ENCODE measurements at regions not wholly inside any gene's neighbourhood (a gene's known extent, or its start where the extent isn't known, plus 50 kb on each side); places are given as distances from the start of the nearest gene placed in this dataset.

- no peak for DNase-seq (ENCODE audit: low spot score)
- H3K27ac ChIP-seq, result no peak overlapping the region
- TF ChIP-seq CTCF (IDR thresholded peaks at IDR 0.05), result no peak
- H3K4me3 ChIP-seq, result no peak overlapping the region
- H3K36me3 ChIP-seq, result no peaks in the 10 kb centered on the region
- no peaks in the 10 kb centered on the region for H3K9me3 ChIP-seq
- no peaks in the 10 kb centered on the region for H3K4me1 ChIP-seq
- no peaks in the 10 kb centered on the region for H3K27me3 ChIP-seq
Observed at GRCh38 chr2:104102615-104103014, 751.3 kb upstream of the POU3F3 start.

GRCh38 chr2:104109356-104109755 is 744.6 kb upstream of the POU3F3 start:
- no peak overlapping the region for H3K27ac ChIP-seq
- no peaks in the 10 kb centered on the region for H3K4me1 ChIP-seq
- no peak for TF ChIP-seq CTCF (IDR thresholded peaks at IDR 0.05)
- H3K9me3 ChIP-seq, result no peaks in the 10 kb centered on the region
- no peaks in the 10 kb centered on the region for H3K36me3 ChIP-seq
- H3K4me3 ChIP-seq, result no peak overlapping the region
- no peaks in the 10 kb centered on the region for H3K27me3 ChIP-seq
- no peak for DNase-seq (ENCODE audit: low spot score)

DNA sequence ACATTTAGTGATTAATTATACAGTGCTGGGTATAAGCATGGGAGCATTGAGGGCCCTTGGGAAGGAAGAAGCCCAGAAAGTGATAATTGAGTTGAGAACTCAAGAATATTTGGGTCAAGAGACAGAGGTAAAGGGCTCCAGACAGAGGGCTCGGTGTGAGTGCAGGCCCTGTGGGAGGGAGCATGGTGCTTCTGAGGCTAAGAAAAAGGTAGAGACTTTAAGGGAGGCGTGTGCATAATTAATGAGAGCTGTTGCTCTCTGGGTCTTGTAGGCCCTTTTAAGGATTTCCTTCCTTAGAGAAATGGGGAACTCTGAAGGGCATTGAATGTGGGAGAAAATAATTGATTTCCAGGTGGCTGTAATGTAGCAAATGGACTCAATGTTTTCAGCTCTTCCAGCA is 735.0 kb upstream of the POU3F3 start:
- Histone ChIP-seq H3K27ac (no peak overlapping the region), H3K4me3 (no peak overlapping the region), H3K9me3 (no peaks in the 10 kb centered on the region), H3K27me3 (no peaks in the 10 kb centered on the region), H3K4me1 (no peaks in the 10 kb centered on the region), H3K36me3 (no peaks in the 10 kb centered on the region)
- no peak for DNase-seq (ENCODE audit: low spot score)
- no peak for TF ChIP-seq CTCF (IDR thresholded peaks at IDR 0.05)

DNA sequence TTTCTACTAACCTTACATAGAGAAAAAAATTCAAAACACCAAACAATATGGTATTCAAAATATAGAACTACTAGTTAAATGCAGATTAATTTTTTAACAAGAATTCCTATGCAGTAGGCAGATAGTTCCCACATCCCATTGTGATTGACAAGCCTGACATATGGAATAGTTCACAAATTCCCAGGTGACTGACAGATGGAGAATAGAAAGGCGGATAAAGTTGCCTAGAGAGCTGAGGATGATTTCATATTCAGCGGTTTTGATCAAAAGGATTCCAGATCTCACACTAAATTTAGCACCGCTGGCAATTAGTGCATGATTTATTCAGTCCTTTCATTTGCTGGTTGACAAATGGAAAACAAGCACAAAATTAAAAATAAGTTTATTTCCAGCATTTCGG is 733.7 kb upstream of the POU3F3 start:
- Histone ChIP-seq H3K27ac (no peak overlapping the region), H3K9me3 (no peaks in the 10 kb centered on the region), H3K4me1 (no peaks in the 10 kb centered on the region), H3K36me3 (no peaks in the 10 kb centered on the region), H3K27me3 (no peaks in the 10 kb centered on the region), H3K4me3 (no peak overlapping the region)
- TF ChIP-seq CTCF (IDR thresholded peaks at IDR 0.05), result no peak
- no peak for DNase-seq (ENCODE audit: low spot score)

- Histone ChIP-seq H3K4me1 (no peaks in the 10 kb centered on the region), H3K27me3 (no peaks in the 10 kb centered on the region), H3K9me3 (no peaks in the 10 kb centered on the region), H3K27ac (no peak overlapping the region), H3K4me3 (no peak overlapping the region), H3K36me3 (no peaks in the 10 kb centered on the region)
- no peak for DNase-seq (ENCODE audit: low spot score)
- no peak for TF ChIP-seq CTCF (IDR thresholded peaks at IDR 0.05)
Observed at GRCh38 chr2:104125096-104125495, 728.8 kb upstream of the POU3F3 start.

DNA sequence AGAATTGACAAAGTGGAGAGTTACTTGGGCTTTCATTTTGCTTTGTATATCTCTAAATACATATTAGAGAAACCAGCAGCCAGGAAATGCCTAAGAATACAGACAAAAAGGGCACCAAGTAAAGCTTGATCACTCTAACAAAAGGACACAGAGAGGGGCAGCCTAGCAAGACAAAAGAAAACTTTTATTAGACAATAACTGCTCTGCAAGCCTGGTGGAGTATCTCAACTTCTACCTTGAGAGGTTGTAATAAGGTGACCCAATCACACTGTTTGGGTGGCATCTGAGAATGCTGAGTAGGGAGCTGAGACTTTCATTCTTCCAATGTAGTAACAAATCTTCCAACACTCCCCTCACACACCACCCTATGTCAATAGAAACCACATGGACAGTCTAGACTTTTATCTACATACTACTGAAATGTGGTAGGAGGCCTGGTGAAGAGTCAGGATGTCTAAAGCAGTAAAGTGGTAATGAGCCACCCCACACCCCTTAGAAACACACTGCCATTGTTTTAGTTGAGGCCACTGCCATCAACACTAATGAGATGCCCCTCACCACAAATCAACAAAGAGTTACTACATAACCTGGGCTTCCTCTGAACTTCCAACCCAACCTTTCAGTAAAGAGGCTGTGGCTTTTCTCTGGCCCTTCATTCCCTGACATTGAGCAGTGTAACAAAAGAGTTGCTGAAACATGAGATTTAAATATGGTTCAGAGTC is 726.7 kb upstream of the POU3F3 start:
- no peaks in the 10 kb centered on the region for H3K4me1 ChIP-seq
- H3K9me3 ChIP-seq, result no peaks in the 10 kb centered on the region
- no peaks in the 10 kb centered on the region for H3K27me3 ChIP-seq
- no peak for TF ChIP-seq CTCF (IDR thresholded peaks at IDR 0.05)
- no peak for DNase-seq (ENCODE audit: low spot score)
- H3K36me3 ChIP-seq, result no peaks in the 10 kb centered on the region
- H3K27ac ChIP-seq, result no peak overlapping the region
- no peak overlapping the region for H3K4me3 ChIP-seq
